ENCODE measurements at regions not wholly inside any gene's neighbourhood (a gene's known extent, or its start where the extent isn't known, plus 50 kb on each side); places are given as distances from the start of the nearest gene placed in this dataset.

- H3K4me3 ChIP-seq (ENCODE audit: low read depth, low read length), result no peak overlapping the region
- no peak for DNase-seq (ENCODE audit: low read depth, low spot score)
- in situ Hi-C loops (cut with HindIII; ENCODE audit: low sequenced_read_pairs), result no loop called here
- TF ChIP-seq CTCF (IDR thresholded peaks at IDR 0.05; ENCODE audit: low read depth, low read length), result no peak
Measured at GRCh38 chr1:104163912-104164476, 414.3 kb downstream of the AMY1C start.

- in situ Hi-C loops (cut with HindIII; ENCODE audit: low sequenced_read_pairs), result no loop called here
- no peak for TF ChIP-seq CTCF (IDR thresholded peaks at IDR 0.05; ENCODE audit: low read depth, low read length)
- no peak for DNase-seq (ENCODE audit: low read depth, low spot score)
- H3K4me3 ChIP-seq (ENCODE audit: low read depth, low read length), result no peak overlapping the region
Measured at GRCh38 chr1:104172243-104172681, 422.6 kb downstream of the AMY1C start.

GRCh38 chr1:104182251-104182650 is 432.6 kb downstream of the AMY1C start:
- no peak for DNase-seq (ENCODE audit: low read depth, low spot score)
- no peak overlapping the region for H3K4me3 ChIP-seq (ENCODE audit: low read depth, low read length)
- no peak for TF ChIP-seq CTCF (IDR thresholded peaks at IDR 0.05; ENCODE audit: low read depth, low read length)
- in situ Hi-C loops (cut with HindIII; ENCODE audit: low sequenced_read_pairs), result no loop called here

- DNase-seq (ENCODE audit: low read depth, low spot score), result no peak
- TF ChIP-seq CTCF (IDR thresholded peaks at IDR 0.05; ENCODE audit: low read depth, low read length), result no peak
- H3K4me3 ChIP-seq (ENCODE audit: low read depth, low read length), result no peak overlapping the region
- in situ Hi-C loops (cut with HindIII; ENCODE audit: low sequenced_read_pairs), result no loop called here
Measured at GRCh38 chr1:104189207-104189606, 439.5 kb downstream of the AMY1C start.

GRCh38 chr1:104190821-104191220 is 441.1 kb downstream of the AMY1C start:
- in situ Hi-C loops (cut with HindIII; ENCODE audit: low sequenced_read_pairs), result no loop called here
- DNase-seq (ENCODE audit: low read depth, low spot score), result no peak
- no peak for TF ChIP-seq CTCF (IDR thresholded peaks at IDR 0.05; ENCODE audit: low read depth, low read length)
- H3K4me3 ChIP-seq (ENCODE audit: low read depth, low read length), result no peak overlapping the region

- TF ChIP-seq CTCF (IDR thresholded peaks at IDR 0.05; ENCODE audit: low read depth, low read length), result no peak
- in situ Hi-C loops (cut with HindIII; ENCODE audit: low sequenced_read_pairs), result no loop called here
- no peak overlapping the region for H3K4me3 ChIP-seq (ENCODE audit: low read depth, low read length)
- DNase-seq (ENCODE audit: low read depth, low spot score), result no peak
Measured at GRCh38 chr1:104195395-104195794, 445.7 kb downstream of the AMY1C start.

- no peak overlapping the region for H3K4me3 ChIP-seq (ENCODE audit: low read depth, low read length)
- TF ChIP-seq CTCF (IDR thresholded peaks at IDR 0.05; ENCODE audit: low read depth, low read length), result no peak
- in situ Hi-C loops (cut with HindIII; ENCODE audit: low sequenced_read_pairs), result no loop called here
- DNase-seq (ENCODE audit: low read depth, low spot score), result no peak
Measured at GRCh38 chr1:104196136-104196535, 446.4 kb downstream of the AMY1C start.

Data from astrocyte of the spinal cord (primary cell).